Stomach (tissue), 4 donors: ENCODE measurements at regions not wholly inside any gene's neighbourhood (a gene's known extent, or its start where the extent isn't known, plus 50 kb on each side); places are given as distances from the start of the nearest gene placed in this dataset.

Experiments used
- CTCF ChIP-seq, 7 experiments: fragments of 450-650 bp in 4 of 7; fragments of 200-600 bp in 3 of 7; sonication (generic) in 3 of 7; IDR thresholded peaks; one replicate each; pipeline ENCODE4 v1.5.1; 2016 to 2019; ENCODE audit warnings: antibody characterized with exemption in 7 of 7, control low read depth in 2 of 7, mild to moderate bottlenecking in 1 of 7
- POLR2A ChIP-seq, 4 donors: fragments of 450-650 bp; IDR thresholded peaks; one replicate each; pipeline ENCODE4 v1.6.1; 2016; ENCODE audit warnings: antibody characterized with exemption in 4 of 4, control low read depth in 2 of 4, mild to moderate bottlenecking in 1 of 4, moderate library complexity in 1 of 4

- TF ChIP-seq CTCF (IDR thresholded peaks at IDR 0.05) (no peak), POLR2A (IDR thresholded peaks at IDR 0.05) (no peak)
Observed at GRCh38 chr11:29214833-29215232, 802.0 kb downstream of the KCNA4 start.
